ENCODE measurements at regions not wholly inside any gene's neighbourhood (a gene's known extent, or its start where the extent isn't known, plus 50 kb on each side); places are given as distances from the start of the nearest gene placed in this dataset.

DNA sequence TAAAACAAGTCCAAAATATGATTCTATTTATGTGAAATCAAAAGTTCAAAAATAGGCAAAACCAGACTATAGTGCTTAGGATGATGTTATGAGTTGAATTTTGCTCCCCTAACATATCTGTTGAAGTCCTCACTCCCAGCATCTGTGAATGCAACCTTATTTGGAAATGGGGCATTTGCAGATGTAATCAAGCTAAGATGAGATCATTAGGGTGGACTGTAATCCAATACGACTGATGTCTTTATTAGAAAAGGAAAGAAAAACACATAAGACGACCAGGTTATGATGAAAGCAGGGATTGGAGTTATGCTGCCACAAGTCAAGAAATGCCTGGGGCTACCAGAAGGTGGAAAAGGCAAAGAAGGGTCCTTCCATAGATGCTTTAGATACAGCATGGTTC, 110.5 kb upstream of the CCDC39 start:
- no peak overlapping the region for H3K4me3 Mint-ChIP-seq (ENCODE audit: unreplicated experiment)
- H3K36me3 Mint-ChIP-seq (ENCODE audit: unreplicated experiment): no peaks in the 10 kb centered on the region
- no peak for DNase-seq (ENCODE audit: extremely low spot score, unreplicated experiment)

DNA sequence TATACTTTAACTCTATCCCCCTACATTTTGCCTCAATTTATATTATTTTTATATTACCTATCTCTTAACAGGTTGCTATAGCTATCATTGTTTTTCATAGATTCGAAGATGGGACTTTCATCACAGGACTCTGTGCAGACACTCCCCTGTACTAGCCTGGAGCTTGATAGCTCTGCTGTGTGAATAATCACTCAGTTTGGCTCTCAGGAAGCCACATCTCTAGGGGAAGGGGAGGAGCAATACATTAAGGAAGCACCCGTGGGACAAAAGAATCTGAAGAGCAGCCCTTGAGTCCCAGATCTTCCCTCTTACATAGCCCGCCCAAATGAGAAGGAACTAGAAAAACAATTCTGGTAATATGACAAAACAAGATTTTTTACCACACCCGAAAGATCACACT, 114.3 kb upstream of the FXR1 start:
- TF ChIP-seq, protein P1, sequence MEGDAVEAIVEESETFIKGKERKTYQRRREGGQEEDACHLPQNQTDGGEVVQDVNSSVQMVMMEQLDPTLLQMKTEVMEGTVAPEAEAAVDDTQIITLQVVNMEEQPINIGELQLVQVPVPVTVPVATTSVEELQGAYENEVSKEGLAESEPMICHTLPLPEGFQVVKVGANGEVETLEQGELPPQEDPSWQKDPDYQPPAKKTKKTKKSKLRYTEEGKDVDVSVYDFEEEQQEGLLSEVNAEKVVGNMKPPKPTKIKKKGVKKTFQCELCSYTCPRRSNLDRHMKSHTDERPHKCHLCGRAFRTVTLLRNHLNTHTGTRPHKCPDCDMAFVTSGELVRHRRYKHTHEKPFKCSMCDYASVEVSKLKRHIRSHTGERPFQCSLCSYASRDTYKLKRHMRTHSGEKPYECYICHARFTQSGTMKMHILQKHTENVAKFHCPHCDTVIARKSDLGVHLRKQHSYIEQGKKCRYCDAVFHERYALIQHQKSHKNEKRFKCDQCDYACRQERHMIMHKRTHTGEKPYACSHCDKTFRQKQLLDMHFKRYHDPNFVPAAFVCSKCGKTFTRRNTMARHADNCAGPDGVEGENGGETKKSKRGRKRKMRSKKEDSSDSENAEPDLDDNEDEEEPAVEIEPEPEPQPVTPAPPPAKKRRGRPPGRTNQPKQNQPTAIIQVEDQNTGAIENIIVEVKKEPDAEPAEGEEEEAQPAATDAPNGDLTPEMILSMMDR (IDR thresholded peaks at IDR 0.05): no peak
- Mint-ChIP-seq H3K27ac (ENCODE audit: unreplicated experiment) (no peak overlapping the region), H3K27me3 (ENCODE audit: unreplicated experiment) (peaks cover 3% of the 10 kb centered on the region), H3K4me1 (ENCODE audit: unreplicated experiment) (no peaks in the 10 kb centered on the region), H3K36me3 (ENCODE audit: unreplicated experiment) (no peaks in the 10 kb centered on the region), H3K4me3 (ENCODE audit: unreplicated experiment) (no peak overlapping the region), H3K9me3 (ENCODE audit: unreplicated experiment) (no peaks in the 10 kb centered on the region)
- DNase-seq (ENCODE audit: extremely low spot score, unreplicated experiment): no peak

More for the DNA sequence above, 110.5 kb upstream of the CCDC39 start:
- Mint-ChIP-seq H3K4me1 (ENCODE audit: unreplicated experiment) (no peaks in the 10 kb centered on the region), H3K27me3 (ENCODE audit: unreplicated experiment) (no peaks in the 10 kb centered on the region), H3K27ac (ENCODE audit: unreplicated experiment) (no peak overlapping the region), H3K9me3 (ENCODE audit: unreplicated experiment) (no peaks in the 10 kb centered on the region)
- TF ChIP-seq, protein P1 (IDR thresholded peaks at IDR 0.05): no peak

DNA sequence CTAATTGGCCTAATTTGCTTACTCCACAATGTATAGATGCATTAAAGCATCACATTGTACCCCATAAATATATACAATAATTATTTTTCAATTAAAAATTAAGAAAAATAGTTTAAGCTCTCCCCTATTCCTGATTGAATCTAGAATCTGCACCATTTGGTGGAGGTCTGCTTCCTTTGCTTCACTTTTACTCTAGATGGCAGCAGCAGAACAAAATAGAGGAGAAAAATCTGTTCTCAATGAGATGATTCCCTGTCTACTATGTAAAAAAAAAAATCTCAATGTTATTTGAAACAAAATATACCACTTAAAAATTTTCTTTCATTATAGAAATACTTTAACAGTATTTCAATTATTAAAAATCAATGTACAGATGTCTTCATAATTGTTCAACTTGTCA, 109.6 kb upstream of the FXR1 start:
- Mint-ChIP-seq H3K27ac (ENCODE audit: unreplicated experiment) (no peak overlapping the region), H3K4me3 (ENCODE audit: unreplicated experiment) (no peak overlapping the region), H3K27me3 (ENCODE audit: unreplicated experiment) (peaks cover 7% of the 10 kb centered on the region), H3K36me3 (ENCODE audit: unreplicated experiment) (no peaks in the 10 kb centered on the region), H3K9me3 (ENCODE audit: unreplicated experiment) (no peaks in the 10 kb centered on the region), H3K4me1 (ENCODE audit: unreplicated experiment) (peaks cover 5% of the 10 kb centered on the region)
- TF ChIP-seq, protein P1 (IDR thresholded peaks at IDR 0.05): peak; percentile 70
- no peak for DNase-seq (ENCODE audit: extremely low spot score, unreplicated experiment)

DNA sequence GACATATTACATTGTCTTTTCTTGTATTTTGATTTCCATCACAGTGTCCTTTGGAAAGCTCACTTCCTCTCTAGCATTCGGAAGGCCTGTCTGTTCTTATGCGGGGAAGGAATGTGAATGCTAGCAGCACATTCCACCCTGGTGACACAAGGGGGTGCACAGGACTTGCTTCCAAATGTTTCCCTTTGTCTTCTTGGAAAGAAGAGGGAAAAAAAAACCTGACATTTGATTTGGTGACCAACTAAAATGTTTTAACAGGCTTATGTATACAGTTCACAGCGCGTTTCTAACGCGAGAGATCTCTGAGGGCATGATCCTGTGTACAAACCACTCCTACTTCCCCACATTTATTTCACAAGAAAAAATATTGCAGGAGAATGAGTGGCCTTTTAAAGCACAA, 107.6 kb upstream of the FXR1 start:
- DNase-seq (ENCODE audit: extremely low spot score, unreplicated experiment): no peak
- Mint-ChIP-seq H3K27ac (ENCODE audit: unreplicated experiment) (no peak overlapping the region), H3K27me3 (ENCODE audit: unreplicated experiment) (peaks cover 5% of the 10 kb centered on the region), H3K36me3 (ENCODE audit: unreplicated experiment) (no peaks in the 10 kb centered on the region), H3K4me1 (ENCODE audit: unreplicated experiment) (peaks cover 5% of the 10 kb centered on the region), H3K9me3 (ENCODE audit: unreplicated experiment) (no peaks in the 10 kb centered on the region), H3K4me3 (ENCODE audit: unreplicated experiment) (no peak overlapping the region)
- TF ChIP-seq, protein P1 (IDR thresholded peaks at IDR 0.05): peak; percentile 46

DNA sequence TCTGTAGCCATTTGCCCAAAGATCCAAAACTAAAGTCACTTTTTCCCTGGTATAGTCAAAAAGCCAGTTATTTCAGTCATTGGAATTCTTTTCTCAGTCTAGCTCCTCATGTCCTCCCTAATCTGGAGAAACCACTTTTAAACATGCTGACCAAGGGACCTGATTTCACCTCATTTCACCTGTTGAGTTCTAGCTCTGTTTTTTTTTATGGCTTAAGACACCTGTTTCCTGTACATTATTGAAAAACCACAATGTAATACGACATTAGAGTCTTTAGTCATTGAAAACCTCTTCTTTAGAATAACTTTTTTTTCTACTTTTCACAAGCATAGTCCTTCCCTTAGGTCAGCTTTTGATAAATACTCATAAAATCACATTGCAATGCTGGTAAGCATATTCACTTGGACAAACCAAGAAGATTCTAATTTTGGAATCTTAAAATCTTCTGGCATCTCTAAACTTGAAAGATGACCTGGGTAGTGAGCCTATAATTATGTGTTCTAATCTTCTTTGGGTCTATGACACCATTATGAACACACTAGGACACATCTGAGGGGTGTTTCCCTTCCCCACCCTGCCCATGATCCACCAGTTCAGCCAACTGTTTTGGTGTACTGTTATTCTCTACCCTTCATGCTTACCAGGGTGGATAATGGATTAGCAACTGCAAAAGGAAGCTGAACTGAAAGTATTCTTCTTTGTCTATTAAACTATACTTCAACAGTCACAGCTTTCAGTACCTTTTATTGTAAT, 103.5 kb upstream of the FXR1 start:
- Mint-ChIP-seq H3K4me1 (ENCODE audit: unreplicated experiment) (peaks cover 5% of the 10 kb centered on the region), H3K27me3 (ENCODE audit: unreplicated experiment) (peaks cover 5% of the 10 kb centered on the region), H3K9me3 (ENCODE audit: unreplicated experiment) (no peaks in the 10 kb centered on the region), H3K4me3 (ENCODE audit: unreplicated experiment) (no peak overlapping the region), H3K27ac (ENCODE audit: unreplicated experiment) (no peak overlapping the region), H3K36me3 (ENCODE audit: unreplicated experiment) (no peaks in the 10 kb centered on the region)
- TF ChIP-seq, protein P1 (IDR thresholded peaks at IDR 0.05): no peak
- DNase-seq (ENCODE audit: extremely low spot score, unreplicated experiment): no peak

All from osteocyte (in vitro differentiated cells).